ENCODE measurements at regions not wholly inside any gene's neighbourhood (a gene's known extent, or its start where the extent isn't known, plus 50 kb on each side); places are given as distances from the start of the nearest gene placed in this dataset.

GRCh38 chr7:84821671-84822534 is 365.0 kb downstream of the SEMA3D start:
- DNase-seq (ENCODE audit: low read depth, low spot score): no peak

GRCh38 chr7:84820481-84820880 is 366.4 kb downstream of the SEMA3D start:
- DNase-seq (ENCODE audit: low read depth, low spot score): no peak

GRCh38 chr7:84817016-84817415 is 369.8 kb downstream of the SEMA3D start:
- DNase-seq (ENCODE audit: low read depth, low spot score): no peak

DNA sequence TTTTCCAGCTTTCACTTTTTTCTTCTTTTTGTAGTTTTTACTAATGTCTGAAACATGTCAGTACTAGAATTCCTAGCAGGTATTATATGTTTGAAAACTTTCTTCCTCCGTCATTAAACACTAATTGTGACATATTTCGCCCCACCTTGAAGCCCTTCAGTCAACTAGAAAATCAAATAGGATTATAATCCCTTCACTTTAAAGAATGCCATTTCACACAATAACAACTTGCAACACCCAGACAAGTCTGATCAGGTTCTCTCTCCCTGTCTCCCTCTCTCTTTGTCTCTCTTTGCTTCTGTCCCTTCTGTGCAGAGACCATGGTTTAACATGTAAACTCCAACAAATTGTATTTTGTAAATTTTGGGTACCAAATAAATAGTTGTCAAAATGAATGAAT is 373.5 kb downstream of the SEMA3D start:
- DNase-seq (ENCODE audit: low read depth, low spot score): no peak

DNA sequence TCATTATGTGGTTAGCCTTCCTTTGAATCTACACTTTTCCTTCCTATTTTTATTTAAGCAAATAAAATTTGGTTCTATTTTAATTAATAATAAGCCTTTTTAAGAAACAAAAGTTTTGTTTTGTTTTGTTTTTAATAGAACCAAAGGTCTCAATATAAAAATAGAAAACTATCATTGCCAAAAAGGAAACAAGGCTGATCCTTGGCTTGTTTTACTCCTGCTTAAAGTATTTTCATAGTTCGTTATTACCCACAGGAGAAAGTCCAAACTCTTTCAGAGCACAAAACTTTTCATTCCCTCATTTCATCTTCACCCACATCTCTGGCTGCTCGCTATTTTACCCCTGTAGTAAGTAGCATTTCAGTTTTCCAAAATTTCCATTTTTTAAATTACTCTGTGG is 374.8 kb downstream of the SEMA3D start:
- DNase-seq (ENCODE audit: low read depth, low spot score): no peak

DNA sequence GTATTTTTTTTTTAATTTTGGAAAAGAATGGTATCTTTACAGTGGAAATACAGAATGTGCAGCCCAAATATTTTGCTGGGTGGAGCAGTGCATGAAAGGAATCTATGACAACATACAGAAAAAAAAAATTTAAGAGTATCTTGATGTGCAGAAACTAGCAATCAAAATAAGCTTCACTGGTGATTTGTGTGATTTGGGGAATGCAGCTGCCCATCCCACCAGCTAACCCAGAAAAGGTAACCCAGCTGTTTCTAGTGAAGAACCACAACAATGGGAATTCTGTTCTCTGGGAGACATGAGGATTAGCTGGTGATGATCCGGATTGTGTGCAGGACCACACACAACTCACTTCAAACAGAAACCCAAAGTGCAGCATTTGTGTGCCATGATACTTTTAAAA is 375.5 kb downstream of the SEMA3D start:
- no peak for DNase-seq (ENCODE audit: low read depth, low spot score)

- DNase-seq (ENCODE audit: low read depth, low spot score): no peak
Measured at GRCh38 chr7:84809877-84810276, 377.0 kb downstream of the SEMA3D start.

DNA sequence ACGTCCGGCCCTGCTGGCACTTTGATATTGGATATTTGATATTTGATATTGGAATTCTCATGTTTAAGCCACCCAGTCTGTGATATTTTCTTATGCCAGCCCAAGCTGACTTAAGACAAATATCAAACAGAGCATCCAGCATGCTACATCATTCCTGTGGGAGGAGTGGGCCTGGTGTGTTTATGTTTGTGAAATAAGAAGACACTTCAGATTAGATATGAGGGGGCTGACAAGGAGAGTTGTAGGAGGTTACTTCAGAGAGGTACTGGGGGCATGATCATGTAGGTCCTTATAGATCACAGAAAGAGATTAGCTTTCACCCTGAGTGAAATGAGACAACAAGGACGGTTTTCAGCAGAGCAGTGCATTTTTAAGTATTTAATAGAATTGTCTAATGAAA is 382.9 kb downstream of the SEMA3D start:
- DNase-seq (ENCODE audit: low read depth, low spot score): no peak

DNA sequence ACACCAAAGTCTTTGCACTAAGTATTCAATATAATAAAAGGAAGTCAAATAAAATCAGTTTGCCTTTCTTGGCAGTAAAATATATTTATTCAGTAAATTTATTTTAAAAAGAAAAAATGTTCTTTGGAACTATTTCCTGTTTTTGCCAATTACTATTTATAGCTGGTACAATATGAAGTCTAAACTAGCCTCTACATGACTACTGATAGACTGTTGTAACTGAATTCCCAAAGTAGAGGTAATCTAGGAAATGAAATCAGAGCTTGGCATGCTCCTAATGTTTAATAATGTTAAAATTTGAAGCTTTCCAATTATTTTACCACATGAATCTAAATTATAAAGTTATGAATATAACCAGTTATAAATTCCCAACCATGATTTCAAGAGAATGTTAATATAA is 385.5 kb downstream of the SEMA3D start:
- DNase-seq (ENCODE audit: low read depth, low spot score): no peak

DNA sequence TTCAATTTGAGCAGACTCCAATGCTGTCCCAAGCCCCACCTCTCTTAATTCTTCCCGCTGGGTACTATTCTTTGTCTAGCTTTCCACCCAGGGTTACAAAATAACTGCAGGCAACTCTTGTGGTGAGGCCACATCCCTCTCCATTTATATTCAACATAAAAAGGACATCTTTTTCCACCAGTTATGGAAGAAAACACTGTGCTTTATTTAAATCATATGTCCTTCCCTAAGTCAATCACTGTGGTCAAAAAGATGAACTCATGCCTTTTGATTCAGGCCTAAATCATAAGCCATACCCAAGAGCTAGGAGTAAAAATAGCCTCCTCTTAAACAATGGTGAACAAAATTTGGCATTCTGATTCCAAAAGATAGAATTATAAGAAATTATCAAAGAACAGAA is 386.0 kb downstream of the SEMA3D start:
- no peak for DNase-seq (ENCODE audit: low read depth, low spot score)

- DNase-seq (ENCODE audit: low read depth, low spot score): no peak
Measured at GRCh38 chr7:84799106-84799505, 387.8 kb downstream of the SEMA3D start.

DNA sequence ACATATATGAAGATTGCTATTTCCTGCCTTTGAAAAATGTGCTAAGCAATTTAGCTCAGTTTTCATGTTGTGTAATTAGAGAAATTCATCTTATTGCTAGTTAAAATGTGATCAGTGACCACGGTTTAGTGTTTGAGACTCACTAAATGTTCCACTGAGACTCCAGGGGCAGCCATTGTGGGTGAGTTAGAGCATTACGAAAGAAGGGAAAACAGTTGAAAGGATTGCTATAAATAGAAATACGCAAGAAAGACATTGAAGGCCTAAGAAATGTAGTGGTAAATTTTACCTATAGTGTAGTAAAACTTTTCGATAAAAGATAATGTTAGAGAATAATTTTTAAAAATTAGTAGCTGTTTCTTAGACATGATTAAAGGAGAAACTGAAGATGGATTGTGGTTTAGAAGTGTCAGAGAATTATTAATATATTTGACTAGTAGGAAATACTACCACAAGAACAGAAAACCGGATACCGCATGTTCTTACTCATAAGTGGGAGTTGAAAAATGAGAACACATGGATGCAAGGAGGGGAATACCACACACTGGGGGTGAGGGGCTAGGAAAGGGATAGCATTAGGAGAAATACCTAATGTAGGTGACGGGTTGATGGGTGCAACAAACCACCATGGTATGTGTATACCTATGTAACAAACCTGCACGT is 394.5 kb downstream of the SEMA3D start:
- no peak for DNase-seq (ENCODE audit: low read depth, low spot score)

- no peak for DNase-seq (ENCODE audit: low read depth, low spot score)
Measured at GRCh38 chr7:84790882-84791281, 396.0 kb downstream of the SEMA3D start.

GRCh38 chr7:84786073-84786472 is 400.8 kb downstream of the SEMA3D start:
- no peak for DNase-seq (ENCODE audit: low read depth, low spot score)

DNA sequence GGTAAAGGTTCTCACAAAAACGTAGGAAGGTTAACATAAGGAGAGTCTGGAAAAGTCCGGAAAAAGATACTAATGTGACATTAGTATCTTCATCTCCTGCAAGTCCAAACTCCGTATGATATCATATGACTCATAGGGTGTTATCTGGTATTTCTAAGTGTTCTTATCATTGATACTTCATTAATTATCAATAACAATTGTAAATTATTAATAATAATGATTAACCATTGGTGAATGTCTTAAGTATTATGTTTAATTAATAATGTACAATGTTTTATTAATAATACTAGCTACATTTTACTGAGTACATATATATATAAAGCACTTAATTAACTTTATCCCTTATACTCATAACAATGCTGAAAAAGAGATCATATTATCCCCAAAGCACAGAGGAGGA is 402.4 kb downstream of the SEMA3D start:
- no peak for DNase-seq (ENCODE audit: low read depth, low spot score)

DNA sequence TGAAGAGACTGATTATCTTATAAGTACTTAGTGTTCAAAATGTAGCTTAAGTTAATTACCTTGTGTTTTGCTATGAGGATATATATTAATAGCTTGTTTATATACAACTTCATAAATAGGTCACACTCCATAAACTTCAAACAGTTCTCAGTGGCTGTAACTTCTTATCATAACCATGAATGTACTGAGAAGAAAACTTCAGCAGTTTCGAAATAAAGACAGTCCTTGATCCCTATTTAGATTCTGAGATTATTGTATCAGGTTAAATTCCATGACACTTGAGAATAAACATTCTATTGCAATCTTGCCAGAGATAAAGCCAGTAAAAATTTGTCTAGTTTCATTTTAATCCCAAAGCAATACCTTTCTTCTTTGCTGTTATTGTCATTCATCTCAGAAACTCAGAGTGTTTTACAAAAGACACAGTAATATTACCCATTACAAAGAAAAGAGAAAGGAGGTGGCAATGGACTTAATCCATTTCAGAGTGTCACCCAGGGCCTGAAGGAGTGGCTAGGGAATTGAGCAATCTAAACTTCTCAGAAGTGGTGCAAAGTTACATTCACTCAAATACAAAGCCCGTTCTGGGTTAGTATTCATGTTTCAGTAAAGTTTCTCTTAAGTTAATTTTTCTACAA is 403.6 kb downstream of the SEMA3D start:
- DNase-seq (ENCODE audit: low read depth, low spot score): peak; percentile 15

- DNase-seq (ENCODE audit: low read depth, low spot score): no peak
Measured at GRCh38 chr7:84781838-84782237, 405.0 kb downstream of the SEMA3D start.

DNA sequence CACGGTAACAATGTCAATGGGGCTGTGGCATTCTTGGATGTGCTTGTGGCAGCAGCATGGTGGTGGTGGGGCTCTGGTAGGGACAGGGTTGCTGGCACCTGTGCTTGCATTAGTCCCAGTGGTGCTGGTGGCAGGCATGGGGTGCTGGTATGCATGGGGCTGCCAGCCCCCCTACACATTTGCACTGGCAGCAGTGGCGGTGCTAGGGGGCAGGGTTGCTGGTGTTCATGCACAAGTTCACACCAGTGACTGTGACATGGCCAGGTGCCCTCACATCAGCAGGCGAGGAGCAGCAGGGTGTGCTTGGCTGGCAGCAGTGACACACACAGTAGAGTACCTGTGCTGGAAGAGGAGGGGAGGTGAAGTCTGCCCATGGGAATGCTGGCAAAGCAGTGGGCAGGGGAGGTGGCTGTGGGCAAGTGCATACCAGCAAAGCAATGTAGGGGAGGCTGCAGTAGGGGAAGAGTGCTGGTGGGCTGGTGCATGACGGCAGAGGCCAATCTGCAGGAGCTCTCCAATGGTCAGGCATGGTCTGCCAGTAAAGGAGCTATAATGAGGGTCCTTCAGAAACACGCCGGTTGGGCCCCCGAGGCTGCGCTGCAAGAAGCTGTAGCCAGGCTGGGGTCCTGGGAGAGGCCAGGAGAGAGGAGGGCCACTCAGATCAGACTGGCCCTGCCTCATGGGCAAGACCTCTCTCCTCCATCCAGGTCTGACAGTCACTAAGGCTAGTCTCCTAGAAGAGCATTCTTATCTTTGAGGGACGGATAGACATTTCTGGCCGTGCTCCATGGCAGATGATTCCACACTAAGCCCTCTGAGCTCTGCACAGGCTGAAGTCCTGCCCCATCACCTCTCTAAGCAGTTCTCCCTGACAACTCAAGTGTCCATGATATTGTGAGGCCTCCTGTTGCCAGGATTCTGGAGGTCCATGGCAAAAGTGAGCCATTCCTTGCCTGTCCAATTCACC is 406.4 kb downstream of the SEMA3D start:
- DNase-seq (ENCODE audit: low read depth, low spot score): no peak

GRCh38 chr7:84757761-84758160 is 429.1 kb downstream of the SEMA3D start:
- no peak for DNase-seq (ENCODE audit: low read depth, low spot score)

GRCh38 chr7:84746353-84746752 is 440.5 kb downstream of the SEMA3D start:
- no peak for DNase-seq (ENCODE audit: low read depth, low spot score)

DNA sequence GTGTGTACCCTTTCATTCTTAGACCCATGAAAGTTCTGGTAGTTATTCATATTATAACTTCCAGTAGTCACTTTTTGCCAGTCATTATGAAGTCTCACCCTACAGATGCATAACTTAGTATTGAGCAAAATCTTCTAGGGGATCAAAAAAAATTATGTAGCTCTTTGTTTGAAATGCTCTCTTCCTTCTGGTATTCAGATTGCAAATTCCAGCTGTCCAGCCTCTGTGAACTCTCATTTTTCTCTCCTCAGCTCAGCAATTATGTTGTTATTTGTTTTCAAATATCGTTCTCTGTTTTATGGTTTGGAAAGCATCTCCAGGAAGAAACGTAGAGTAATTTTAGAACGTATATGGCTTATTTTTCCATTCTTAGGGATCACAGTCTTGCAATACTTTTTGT is 442.5 kb downstream of the SEMA3D start:
- DNase-seq (ENCODE audit: low read depth, low spot score): peak; percentile 4

Data from astrocyte of the hippocampus (primary cell).